ENCODE measurements at regions not wholly inside any gene's neighbourhood (a gene's known extent, or its start where the extent isn't known, plus 50 kb on each side); places are given as distances from the start of the nearest gene placed in this dataset.
"Not testable (repeated sequence)": the region's sequence is repeated elsewhere in the genome, so short reads cannot be mapped to it uniquely, and the experiment has no call there.

GRCh38 chr12:25629341-25629740 lies 76.3 kb upstream of the LMNTD1 start:
- no peak for DNase-seq (ENCODE audit: extremely low spot score in 2 of 2)
- Histone ChIP-seq H3K27me3 (no peaks in the 10 kb centered on the region), H3K9me3 (no peaks in the 10 kb centered on the region), H3K4me3 (no peak overlapping the region), H3K27ac (no peak overlapping the region), H3K36me3 (no peaks in the 10 kb centered on the region), H3K4me1 (no peaks in the 10 kb centered on the region)
- no peak for TF ChIP-seq POLR2A (IDR thresholded peaks at IDR 0.05)
- TF ChIP-seq POLR2AphosphoS5 (IDR thresholded peaks at IDR 0.05; ENCODE audit: insufficient read depth in 1 of 2, low read depth in 1 of 2) = no peak
- TF ChIP-seq CTCF (IDR thresholded peaks at IDR 0.05) = no peak
- intact Hi-C loops (cut with DNase I) = no loop called here

GRCh38 chr12:25630735-25631515 lies 77.8 kb upstream of the LMNTD1 start:
- H3K27me3 ChIP-seq; H3K36me3 ChIP-seq; H3K4me1 ChIP-seq; H3K9me3 ChIP-seq; intact Hi-C loops (cut with DNase I); H3K27ac ChIP-seq; H3K4me3 ChIP-seq; DNase-seq (ENCODE audit: extremely low spot score in 2 of 2): not testable (repeated sequence)

GRCh38 chr12:25633149-25633548 lies 80.1 kb upstream of the LMNTD1 start:
- H3K9me3 ChIP-seq; H3K27me3 ChIP-seq; H3K4me1 ChIP-seq; H3K4me3 ChIP-seq; H3K36me3 ChIP-seq; H3K27ac ChIP-seq; DNase-seq (ENCODE audit: extremely low spot score in 2 of 2); intact Hi-C loops (cut with DNase I): not testable (repeated sequence)

GRCh38 chr12:25637752-25638151 lies 84.7 kb upstream of the LMNTD1 start:
- Histone ChIP-seq H3K27ac (no peak overlapping the region), H3K27me3 (no peaks in the 10 kb centered on the region), H3K4me3 (no peak overlapping the region), H3K36me3 (no peaks in the 10 kb centered on the region), H3K9me3 (no peaks in the 10 kb centered on the region), H3K4me1 (no peaks in the 10 kb centered on the region)
- no peak for TF ChIP-seq CTCF (IDR thresholded peaks at IDR 0.05)
- TF ChIP-seq POLR2AphosphoS5 (IDR thresholded peaks at IDR 0.05; ENCODE audit: insufficient read depth in 1 of 2, low read depth in 1 of 2) = no peak
- no peak for TF ChIP-seq POLR2A (IDR thresholded peaks at IDR 0.05)
- intact Hi-C loops (cut with DNase I) = no loop called here
- DNase-seq (ENCODE audit: extremely low spot score in 2 of 2) = no peak

GRCh38 chr12:25639406-25639805 lies 86.3 kb upstream of the LMNTD1 start:
- Histone ChIP-seq H3K36me3 (no peaks in the 10 kb centered on the region), H3K9me3 (no peaks in the 10 kb centered on the region), H3K4me1 (peaks cover under 1% of the 10 kb centered on the region), H3K4me3 (no peak overlapping the region), H3K27ac (no peak overlapping the region), H3K27me3 (no peaks in the 10 kb centered on the region)
- no peak for DNase-seq (ENCODE audit: extremely low spot score in 2 of 2)
- no peak for TF ChIP-seq CTCF (IDR thresholded peaks at IDR 0.05)
- TF ChIP-seq POLR2AphosphoS5 (IDR thresholded peaks at IDR 0.05; ENCODE audit: insufficient read depth in 1 of 2, low read depth in 1 of 2) = no peak
- TF ChIP-seq POLR2A (IDR thresholded peaks at IDR 0.05) = no peak
- intact Hi-C loops (cut with DNase I) = no loop called here

GRCh38 chr12:25644979-25645378 lies 91.9 kb upstream of the LMNTD1 start:
- no peak for DNase-seq (ENCODE audit: extremely low spot score in 2 of 2)
- H3K36me3 ChIP-seq = no peaks in the 10 kb centered on the region
- no peak overlapping the region for H3K4me3 ChIP-seq
- intact Hi-C loops (cut with DNase I) = no loop called here
- TF ChIP-seq CTCF (IDR thresholded peaks at IDR 0.05) = no peak
- no peak for TF ChIP-seq POLR2AphosphoS5 (IDR thresholded peaks at IDR 0.05; ENCODE audit: insufficient read depth in 1 of 2, low read depth in 1 of 2)
- no peak for TF ChIP-seq POLR2A (IDR thresholded peaks at IDR 0.05)
- H3K4me1 ChIP-seq = peaks cover 5% of the 10 kb centered on the region
- no peak overlapping the region for H3K27ac ChIP-seq
- H3K27me3 ChIP-seq = no peaks in the 10 kb centered on the region
- no peaks in the 10 kb centered on the region for H3K9me3 ChIP-seq
